HT-29 (cell line): ENCODE measurements at regions not wholly inside any gene's neighbourhood (a gene's known extent, or its start where the extent isn't known, plus 50 kb on each side); places are given as distances from the start of the nearest gene placed in this dataset.
"Not testable (repeated sequence)": the region's sequence is repeated elsewhere in the genome, so short reads cannot be mapped to it uniquely, and the experiment has no call there.

ENCODE experiments used
- DNase-seq: peaks from one replicate; pipeline ENCODE4 v3.0.0-alpha.2; 2015; ENCODE audit warnings: low spot score

DNA sequence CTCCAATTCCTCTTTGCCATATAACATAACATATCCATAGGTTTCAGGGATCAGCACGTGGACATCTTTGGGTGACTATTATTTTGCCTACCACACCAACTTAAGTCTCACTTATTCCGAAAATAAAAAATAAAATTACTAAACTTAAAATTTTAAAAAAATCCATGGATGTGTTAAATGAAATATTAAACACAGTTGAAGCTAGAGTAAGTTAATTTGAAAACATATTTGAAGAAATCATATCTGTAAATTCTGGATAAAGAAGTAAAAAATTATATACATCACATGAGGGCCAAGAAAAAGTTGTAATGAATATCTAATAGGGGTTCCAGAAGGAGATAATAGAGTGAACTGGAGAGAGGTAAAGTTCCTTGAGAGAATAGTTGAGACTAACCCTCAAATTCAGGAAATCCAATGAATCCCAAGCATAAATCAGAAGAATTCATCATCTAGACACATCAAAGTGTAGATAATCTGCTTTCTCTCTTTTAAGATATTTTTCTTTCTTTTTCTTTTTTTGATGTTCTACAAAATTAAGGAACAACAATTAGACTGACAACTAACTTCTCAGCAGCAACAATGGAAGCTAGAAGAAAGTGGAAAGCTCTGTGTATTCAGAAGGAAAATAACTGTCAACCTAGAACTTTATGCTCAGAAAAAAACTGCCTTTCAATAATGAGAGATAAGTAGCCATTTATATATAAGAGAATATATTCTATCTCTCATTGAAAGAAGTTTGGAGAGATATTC lies 147.4 kb downstream of the ABHD5 start:
- no peak for DNase-seq

DNA sequence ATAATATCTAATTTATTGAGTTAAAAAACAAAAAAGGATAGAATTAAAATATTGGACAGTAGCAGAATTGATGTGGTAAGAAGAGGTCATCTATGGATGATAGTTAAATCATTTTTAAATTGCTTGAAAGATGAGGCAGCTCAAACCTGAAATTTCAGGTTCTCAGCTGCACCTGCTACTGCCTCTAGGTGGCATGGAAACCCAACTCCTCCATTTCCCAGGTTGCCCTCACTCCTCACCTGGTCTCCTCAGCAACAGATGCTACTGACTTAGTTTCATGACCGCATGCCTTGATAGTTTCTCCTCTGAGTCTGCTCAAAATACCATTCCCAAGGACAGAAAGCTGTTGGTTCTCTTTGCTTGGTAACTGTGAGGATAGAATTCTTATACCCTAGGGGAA lies 148.1 kb downstream of the ABHD5 start:
- DNase-seq, result peak; percentile 8

GRCh38 chr3:43843386-43843785 lies 152.6 kb downstream of the ABHD5 start:
- DNase-seq, result no peak

GRCh38 chr3:43844757-43845156 lies 154.0 kb downstream of the ABHD5 start:
- DNase-seq, result no peak

- not testable (repeated sequence) for DNase-seq
These were observed 154.8 kb downstream of the ABHD5 start for GRCh38 chr3:43845553-43845952.

DNA sequence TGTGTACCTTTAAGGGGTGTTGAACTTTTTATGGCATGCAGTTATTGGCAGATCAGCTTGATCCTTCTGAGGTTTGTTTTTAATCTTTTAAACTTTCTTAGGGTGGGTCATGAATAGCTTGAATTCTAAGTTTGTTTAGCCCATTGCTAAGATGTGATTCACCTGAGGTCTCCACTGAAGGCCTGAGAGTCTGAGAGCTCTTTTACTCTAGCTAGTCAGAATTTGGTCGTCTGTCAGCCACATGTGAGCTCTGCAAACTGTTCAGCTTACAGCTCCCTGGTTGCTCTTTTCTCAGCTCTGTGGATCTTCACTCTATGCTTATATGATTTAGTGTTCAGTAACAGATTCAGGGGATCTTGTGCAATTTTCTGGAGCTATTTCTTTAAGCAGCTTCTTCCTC lies 161.3 kb downstream of the ABHD5 start:
- peak; percentile 5 for DNase-seq

DNA sequence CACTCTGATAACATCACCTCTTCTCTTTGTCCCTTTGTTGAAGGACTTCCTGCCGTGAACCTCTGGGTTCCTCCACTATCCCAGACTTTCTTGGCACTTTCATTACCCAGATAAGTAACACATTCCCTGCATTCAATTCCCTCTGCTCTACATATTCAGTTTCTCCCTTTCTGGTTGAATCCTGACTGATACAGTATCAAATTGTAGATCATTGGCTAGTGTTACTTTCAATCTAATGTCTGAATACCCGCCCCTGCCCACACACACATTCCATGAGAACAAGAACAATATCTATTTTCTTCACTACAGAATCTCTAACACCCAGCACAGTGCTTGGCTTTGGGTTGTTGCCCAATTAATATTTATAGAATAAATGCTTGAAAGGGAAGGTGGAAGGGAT lies 163.5 kb downstream of the ABHD5 start:
- no peak for DNase-seq

GRCh38 chr3:43854916-43855315 lies 164.2 kb downstream of the ABHD5 start:
- DNase-seq, result no peak

DNA sequence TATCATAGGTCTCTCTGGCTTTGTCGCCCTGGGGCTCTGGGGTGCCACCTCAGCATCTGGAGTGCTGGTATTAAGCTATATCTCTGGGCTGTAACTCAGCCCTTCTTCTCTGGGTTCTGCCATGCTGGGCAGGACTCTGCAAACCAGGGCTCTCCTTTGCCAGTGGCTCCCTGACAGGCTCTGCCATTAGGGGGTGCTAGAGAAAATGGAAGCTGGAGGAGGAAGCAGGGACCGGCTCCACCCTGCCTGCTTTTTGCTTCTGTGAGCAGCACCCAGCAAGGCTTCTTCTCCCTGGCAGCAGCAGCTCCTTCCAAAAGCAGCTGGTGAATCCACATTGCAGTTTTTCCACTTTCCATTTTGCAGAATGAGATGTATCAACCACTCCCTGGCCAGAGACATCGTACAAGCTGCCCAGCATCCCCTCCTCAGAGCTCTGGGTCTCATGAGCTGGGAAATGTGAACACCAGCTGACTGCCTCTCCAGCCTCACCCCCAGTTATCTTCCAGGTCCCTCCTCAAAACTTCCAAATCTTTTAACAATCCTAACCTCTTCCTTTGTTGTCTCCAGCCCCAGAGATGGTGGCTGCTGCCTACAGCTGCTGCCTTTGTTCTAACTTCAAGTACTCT lies 165.0 kb downstream of the ABHD5 start:
- peak; percentile 68 for DNase-seq

- no peak for DNase-seq
These were observed 165.6 kb downstream of the ABHD5 start for GRCh38 chr3:43856351-43856750.

DNA sequence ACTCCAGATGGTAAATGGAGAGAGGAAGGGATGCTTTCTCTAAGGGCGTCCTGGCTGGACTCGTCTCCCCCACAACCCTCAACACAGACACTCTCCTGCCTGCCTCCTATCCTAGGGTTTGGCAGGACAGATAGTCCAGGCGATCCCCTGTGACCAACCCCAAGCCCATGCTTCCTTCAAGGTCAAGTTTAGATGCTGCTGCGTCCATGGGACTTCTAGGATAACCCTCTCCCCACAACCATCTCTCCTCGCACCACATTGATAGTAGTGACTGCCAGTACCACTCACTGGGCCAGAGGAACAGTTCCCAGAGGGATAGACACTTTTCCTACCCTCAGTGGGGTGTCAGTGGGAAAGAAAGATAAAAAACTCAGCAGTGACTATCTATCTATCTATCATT lies 166.0 kb downstream of the ABHD5 start:
- DNase-seq, result no peak

- no peak for DNase-seq
These were observed 166.9 kb downstream of the ABHD5 start for GRCh38 chr3:43857361-43858293.

DNA sequence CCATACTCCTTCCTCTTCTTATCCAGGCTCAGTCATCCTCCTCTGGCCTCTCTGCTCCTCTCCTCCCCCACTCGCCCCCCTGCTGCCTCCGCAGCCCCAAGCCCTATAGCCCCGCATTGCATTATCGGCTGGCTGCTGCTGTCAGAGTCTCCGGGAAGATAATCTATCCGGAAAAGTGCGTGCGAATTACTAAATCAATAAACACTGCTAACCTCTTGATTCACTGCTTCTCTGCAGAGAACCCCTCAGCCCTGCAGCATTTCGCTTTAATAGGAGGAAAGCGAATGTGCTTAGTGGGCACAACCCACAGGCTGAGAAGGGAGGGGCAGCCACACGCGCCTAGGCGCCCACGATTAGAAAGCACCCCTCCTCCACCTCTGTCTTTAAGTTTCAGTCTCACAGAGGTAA lies 167.6 kb downstream of the ABHD5 start:
- DNase-seq, result no peak

DNA sequence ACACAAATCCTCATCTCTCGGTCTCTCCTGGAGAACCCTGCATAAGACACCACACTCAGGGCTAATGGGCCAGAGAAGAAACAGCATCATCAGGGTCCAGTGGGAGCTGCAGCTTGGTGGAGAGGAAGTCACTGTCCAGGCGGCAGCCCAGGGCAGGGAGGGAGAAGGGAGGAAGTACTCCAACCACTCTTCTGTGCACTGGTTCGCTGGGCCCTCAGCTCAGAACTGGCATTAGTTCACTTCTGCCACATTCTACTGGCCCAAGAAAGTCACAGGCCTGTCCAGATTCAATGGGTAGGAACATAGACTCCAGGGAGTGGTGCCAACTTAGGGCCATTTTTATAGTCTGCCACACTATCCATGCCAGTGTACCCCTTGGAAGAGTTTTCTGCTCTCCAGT lies 169.0 kb downstream of the ABHD5 start:
- no peak for DNase-seq

DNA sequence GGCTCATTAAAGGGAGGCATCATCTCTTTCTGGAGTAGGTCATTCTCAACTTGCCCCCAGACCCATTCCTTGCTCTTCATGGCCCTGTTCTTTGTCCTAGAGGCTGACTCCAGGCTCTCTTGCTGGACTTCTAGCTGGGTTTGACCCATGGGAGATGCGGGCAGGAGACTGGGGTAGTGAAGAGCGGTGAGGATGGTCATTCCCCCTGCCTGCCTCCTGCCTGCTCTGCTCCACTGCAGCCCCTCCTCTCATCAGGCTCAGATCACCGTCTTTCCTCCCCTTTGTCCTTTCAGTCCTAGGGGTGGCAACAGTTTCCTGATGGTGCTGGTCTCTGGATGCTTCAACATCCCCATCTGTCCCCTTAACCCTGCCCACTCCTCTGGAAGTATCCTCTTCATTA lies 170.9 kb downstream of the ABHD5 start:
- DNase-seq, result no peak

DNA sequence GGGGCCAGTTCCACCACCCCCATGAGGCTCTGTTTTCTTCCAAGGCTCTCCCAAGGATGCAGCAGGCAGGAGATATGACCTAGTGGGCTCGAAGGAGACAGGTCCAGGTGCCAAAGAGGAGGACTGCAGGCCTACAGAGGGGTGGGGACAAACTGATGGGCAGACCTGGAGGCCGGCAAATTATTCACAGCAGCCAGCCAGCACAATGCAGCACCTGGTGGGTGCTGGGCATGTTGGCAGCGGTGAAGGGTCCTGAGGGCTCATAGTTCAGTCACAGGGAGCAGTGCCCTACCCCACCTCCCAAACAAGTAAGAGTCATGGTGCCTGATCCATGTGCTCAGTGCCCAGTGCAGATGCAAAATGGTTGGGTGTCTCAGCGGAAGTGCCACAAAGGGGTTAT lies 171.7 kb downstream of the ABHD5 start:
- no peak for DNase-seq

DNA sequence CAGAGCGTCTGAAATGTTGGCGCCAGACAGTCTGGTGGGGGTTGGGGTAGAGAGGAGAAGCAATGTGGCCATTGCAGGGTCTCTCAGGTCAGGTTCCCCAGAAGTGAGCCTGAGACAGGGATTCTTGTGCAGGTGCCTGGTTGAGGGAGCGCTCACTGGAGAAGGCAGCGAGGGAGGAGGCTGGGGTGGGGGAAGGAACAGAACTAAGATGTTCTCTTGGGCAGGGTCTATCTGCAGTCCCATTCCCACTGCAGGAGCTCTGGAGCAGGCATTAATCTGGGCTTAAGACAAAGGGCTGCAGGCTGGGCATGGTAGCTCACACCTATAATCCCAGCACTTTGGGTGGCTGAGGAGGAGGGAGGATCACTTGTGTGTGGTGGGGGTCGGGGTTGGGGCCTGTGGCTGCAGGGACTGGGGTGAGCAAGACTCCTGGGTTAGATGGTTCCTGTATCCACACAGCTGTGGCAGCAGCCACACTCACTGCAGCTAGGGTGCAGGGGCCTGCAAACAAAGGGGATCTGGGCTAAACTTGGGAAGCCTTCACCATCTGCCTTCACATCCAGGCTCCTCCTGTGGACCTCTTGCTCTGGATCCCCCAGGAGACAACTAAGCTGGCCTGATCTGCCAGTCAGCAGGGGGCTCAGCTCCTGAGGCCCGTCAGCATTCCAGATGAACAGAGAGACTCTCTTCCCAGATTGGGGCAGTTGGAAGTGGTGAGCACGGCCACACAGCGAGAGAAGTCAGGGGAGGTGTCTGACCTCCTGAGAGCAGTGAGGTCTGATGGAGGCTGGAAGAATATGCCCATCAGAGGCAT lies 172.5 kb downstream of the ABHD5 start:
- no peak for DNase-seq

GRCh38 chr3:43863966-43864933 lies 173.5 kb downstream of the ABHD5 start:
- no peak for DNase-seq

DNA sequence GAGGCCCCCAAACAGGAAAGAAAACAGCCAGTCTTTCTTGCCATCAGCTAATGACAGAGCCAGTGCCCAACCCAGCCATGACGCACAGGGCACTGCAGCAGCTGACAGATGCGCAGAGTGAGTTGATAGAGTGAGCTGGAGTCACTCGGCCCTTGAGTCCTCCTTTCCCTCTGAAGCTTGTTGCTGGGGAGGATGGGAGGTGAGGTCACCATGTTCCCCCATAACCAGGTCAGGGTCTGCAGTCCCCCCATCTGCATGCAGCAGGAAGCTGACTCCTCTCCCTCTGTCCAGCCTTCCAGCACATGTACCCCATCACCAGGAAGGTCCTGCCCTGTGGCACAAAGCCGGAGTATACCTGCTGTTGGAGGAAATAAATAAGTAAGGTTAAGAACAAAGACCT lies 174.6 kb downstream of the ABHD5 start:
- no peak for DNase-seq

DNA sequence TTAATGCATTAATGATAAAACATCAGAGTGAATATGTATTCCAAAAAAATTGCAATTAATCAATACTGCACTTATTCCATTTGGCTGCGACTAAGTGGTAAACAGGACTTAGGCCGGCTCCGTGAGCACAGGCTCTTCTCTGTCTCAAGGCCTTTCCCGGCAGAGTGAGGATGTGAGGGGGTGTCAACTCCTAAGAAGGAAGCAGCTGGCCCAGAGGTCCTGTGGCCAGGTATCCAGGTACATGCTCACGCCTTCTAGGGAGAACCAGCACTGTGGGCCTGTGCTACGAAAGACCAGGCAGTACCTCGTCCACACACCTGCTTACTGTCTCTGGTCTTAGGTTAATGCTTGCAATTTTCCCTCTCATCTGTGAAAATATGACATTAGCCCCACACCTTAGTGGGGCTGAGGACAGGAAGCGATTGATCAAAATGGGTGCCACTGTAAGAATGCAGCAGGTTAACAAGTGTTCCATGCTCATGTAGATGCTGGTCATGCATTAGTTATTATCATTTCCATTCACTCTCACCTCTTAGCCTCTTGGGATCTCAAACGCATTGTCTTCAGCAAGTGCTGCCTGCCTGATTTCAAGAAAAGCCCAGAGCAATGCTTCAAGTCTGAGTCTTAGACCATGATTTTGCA lies 175.3 kb downstream of the ABHD5 start:
- DNase-seq, result peak; percentile 19
